C4-2B (cell line): ENCODE measurements at regions not wholly inside any gene's neighbourhood (a gene's known extent, or its start where the extent isn't known, plus 50 kb on each side); places are given as distances from the start of the nearest gene placed in this dataset.

Experiments
- H3K27ac ChIP-seq: fragments of 450-650 bp; 2 replicates; pipeline ENCODE4 v1.5.1; 2017
- CTCF ChIP-seq: fragments of 450-650 bp; conservative IDR thresholded peaks from 2 replicates; pipeline ENCODE4 v1.5.1; 2017; ENCODE audit warnings: mild to moderate bottlenecking
- ZFX ChIP-seq: fragments of 450-650 bp; IDR thresholded peaks from 2 replicates; pipeline ENCODE4 v1.6.1; 2017

- TF ChIP-seq ZFX (no peak), CTCF (no peak)
- no peak overlapping the region for H3K27ac ChIP-seq
Observed at GRCh38 chr4:85291226-85291625, 183.7 kb upstream of the ARHGAP24 start.

DNA sequence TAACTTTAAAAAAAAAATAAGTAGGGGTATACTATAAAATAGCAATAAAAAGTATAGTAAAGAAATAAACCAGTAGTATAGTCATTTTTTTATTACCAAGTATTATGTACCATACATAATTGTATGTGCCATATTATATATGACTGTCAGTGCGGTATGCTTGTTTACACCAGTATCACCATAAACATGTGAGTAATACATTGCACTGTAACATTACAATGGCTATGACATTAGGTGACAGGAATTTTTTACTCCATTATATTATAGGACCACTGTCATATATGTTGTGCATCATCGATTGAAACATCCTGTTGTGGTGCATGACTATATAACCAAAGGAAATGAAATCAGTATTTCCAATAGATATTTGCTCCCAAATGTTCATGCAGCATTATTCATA is 176.9 kb upstream of the ARHGAP24 start:
- TF ChIP-seq ZFX (no peak), CTCF (no peak)
- H3K27ac ChIP-seq, result no peak overlapping the region

DNA sequence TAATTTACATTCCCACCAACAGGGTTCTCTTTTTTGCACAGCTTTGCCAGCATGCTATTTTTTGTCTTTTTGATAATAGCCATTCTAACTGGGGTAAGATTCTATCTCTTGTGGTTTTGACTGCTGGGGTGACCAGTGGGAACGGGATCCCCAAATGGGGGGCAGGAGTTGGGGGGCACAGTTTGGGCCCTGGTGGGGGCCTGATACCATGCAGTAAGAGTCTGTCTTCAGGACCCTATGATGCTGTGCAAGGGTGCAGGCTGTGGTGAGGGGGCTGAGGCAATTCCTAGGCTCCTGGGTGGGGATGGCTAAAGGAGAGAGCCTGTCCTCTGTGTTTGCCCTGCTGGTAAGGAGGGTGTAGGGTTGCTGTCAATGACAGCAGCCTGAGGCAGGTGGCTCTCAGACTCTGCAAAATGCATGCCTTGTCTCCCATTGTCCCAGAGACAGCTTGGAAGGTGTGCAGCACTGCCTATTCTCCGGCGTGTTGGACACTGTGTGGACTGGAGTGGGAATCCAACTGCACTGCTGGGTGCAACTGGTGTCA is 172.7 kb upstream of the ARHGAP24 start:
- TF ChIP-seq CTCF (no peak), ZFX (no peak)
- H3K27ac ChIP-seq, result no peak overlapping the region

- TF ChIP-seq CTCF, result no peak
- no peak for TF ChIP-seq ZFX
- H3K27ac ChIP-seq, result no peak overlapping the region
Observed at GRCh38 chr4:85302756-85303155, 172.2 kb upstream of the ARHGAP24 start.

DNA sequence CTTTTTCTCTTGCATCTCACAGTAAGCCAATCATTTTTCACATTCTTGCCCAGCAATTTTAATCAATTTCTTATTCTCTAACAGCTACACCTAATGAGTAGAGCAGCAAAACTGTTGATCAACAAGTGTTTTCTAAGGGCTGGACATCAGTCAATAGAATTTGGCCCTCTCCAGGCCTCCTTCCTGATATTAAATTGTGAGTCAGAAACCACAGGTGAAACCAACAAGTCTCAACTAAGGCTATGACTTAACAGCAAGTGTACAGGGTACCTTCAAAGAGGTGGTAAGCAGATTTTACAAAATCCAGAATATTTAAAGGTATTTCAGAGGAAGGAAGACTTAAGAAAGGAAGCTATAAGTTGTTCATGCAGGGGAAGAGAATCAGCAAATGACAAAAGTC is 156.5 kb upstream of the ARHGAP24 start:
- TF ChIP-seq ZFX (no peak), CTCF (no peak)

GRCh38 chr4:85358831-85359230 is 116.1 kb upstream of the ARHGAP24 start:
- TF ChIP-seq ZFX (no peak), CTCF (no peak)
- H3K27ac ChIP-seq, result no peak overlapping the region

More for the DNA sequence above, 156.5 kb upstream of the ARHGAP24 start:
- H3K27ac ChIP-seq, result no peak overlapping the region

DNA sequence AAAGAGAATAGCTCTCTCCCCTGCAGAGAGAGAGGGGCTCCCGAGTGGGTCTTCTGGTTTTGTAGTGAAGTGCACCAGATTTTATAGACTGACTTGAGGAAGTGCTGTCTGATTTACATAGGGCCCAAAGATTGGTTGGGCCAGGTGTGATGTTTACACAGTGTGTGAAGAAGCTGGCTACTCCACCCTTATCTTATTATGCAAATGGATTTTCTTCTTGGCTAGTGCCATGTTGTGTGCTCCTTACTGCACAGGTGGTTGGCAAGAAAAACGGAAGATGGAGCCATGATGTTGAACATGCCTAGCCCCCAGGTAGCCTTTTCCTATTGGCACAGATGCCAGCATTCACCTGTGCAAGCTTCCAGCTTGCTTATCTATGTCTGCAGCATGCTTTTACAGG is 112.4 kb upstream of the ARHGAP24 start:
- TF ChIP-seq CTCF, result no peak
- no peak for TF ChIP-seq ZFX
- no peak overlapping the region for H3K27ac ChIP-seq
